H1 (cell line): ENCODE measurements at regions not wholly inside any gene's neighbourhood (a gene's known extent, or its start where the extent isn't known, plus 50 kb on each side); places are given as distances from the start of the nearest gene placed in this dataset.

Experiments
- CTCF ChIA-PET: fragments of 300-600 bp; sonication (Branson Sonifier 250); formaldehyde crosslinking; loops from one replicate; lab custom pipeline; 2021; ENCODE audit not compliant: partially characterized antibody; lab: Charles Lee
- POLR2A ChIA-PET: fragments of 300-600 bp; sonication (Branson Sonifier 250); formaldehyde crosslinking; loops from one replicate; lab custom pipeline; 2021; ENCODE audit warnings: inconsistent platforms; ENCODE audit not compliant: partially characterized antibody; lab: Charles Lee
- DNase-seq, 2 experiments: peaks; one replicate each; pipeline versions ENCODE4 v3.0.0 to v3.0.0-alpha.2; 2010 to 2022; ENCODE audit warnings: low spot score in 2 of 2, low read depth in 1 of 2, mixed read lengths in 1 of 2
- FAIRE-seq: peaks from 2 replicates; lab custom pipeline; 2011; peaks lifted over from hg19 to GRCh38; lab: Jason Lieb, UNC
- H2AFZ ChIP-seq: 2 replicates; pipeline ENCODE4 v1.8.1; 2012; ENCODE audit warnings: low read length, inconsistent platforms
- H2AK5ac ChIP-seq: 2 replicates; pipeline ENCODE4 v1.6.1; 2013; ENCODE audit warnings: low read depth, low read length
- H2BK120ac ChIP-seq: replicated peaks from 2 replicates; pipeline ENCODE3; 2013; ENCODE audit warnings: low read depth, low read length, inconsistent platforms
- H2BK12ac ChIP-seq: 2 replicates; pipeline ENCODE4 v1.6.1; 2013; ENCODE audit warnings: low read depth, low read length
- H2BK15ac ChIP-seq: 2 replicates; pipeline ENCODE4 v1.6.1; 2013; ENCODE audit warnings: low read length
- H2BK20ac ChIP-seq: 2 replicates; pipeline ENCODE4 v1.6.1; 2013; ENCODE audit warnings: low read length
- H2BK5ac ChIP-seq: 2 replicates; pipeline ENCODE4 v1.6.1; 2013; ENCODE audit warnings: low read depth, low read length
- H3K14ac ChIP-seq: 2 replicates; pipeline ENCODE4 v1.6.1; 2013; ENCODE audit warnings: inconsistent platforms; ENCODE audit not compliant: insufficient read length
- H3K18ac ChIP-seq: 2 replicates; pipeline ENCODE4 v1.6.1; 2013; ENCODE audit warnings: low read length; ENCODE audit errors: extremely low read depth
- H3K23ac ChIP-seq: 2 replicates; pipeline ENCODE4 v1.6.1; 2013; ENCODE audit warnings: inconsistent platforms; ENCODE audit not compliant: insufficient read length
- H3K23me2 ChIP-seq: 2 replicates; pipeline ENCODE4 v1.6.1; 2013; ENCODE audit warnings: low read depth, low read length
- H3K27ac ChIP-seq: 2 replicates; pipeline ENCODE4 v1.6.1; 2011; ENCODE audit warnings: low read depth, low read length, inconsistent platforms
- H3K27me3 ChIP-seq, 4 experiments: replicated peaks in 1 of 4; 1 replicate in 1 of 4; 2 replicates in 3 of 4; pipeline versions ENCODE4 v1.6.1 to v1.8.1; 2011 to 2013; ENCODE audit warnings: low read length in 3 of 4, mild to moderate bottlenecking in 3 of 4, inconsistent platforms in 2 of 4, mixed read lengths in 2 of 4, moderate library complexity in 1 of 4; ENCODE audit not compliant: control insufficient read depth in 3 of 4, insufficient read depth in 3 of 4; ENCODE audit errors: extremely low read depth in 1 of 4
- H3K36me3 ChIP-seq, 4 experiments: 2 replicates each; pipeline versions ENCODE4 v1.6.1 to v1.8.1; 2011 to 2013; ENCODE audit warnings: mild to moderate bottlenecking in 4 of 4, low read length in 3 of 4, moderate library complexity in 2 of 4, control low read depth in 1 of 4, inconsistent platforms in 1 of 4; ENCODE audit not compliant: insufficient read depth in 4 of 4, control insufficient read depth in 2 of 4
- H3K4ac ChIP-seq: replicated peaks from 2 replicates; pipeline ENCODE3; 2013; ENCODE audit warnings: low read length, low read depth, mixed read lengths, inconsistent platforms; ENCODE audit not compliant: insufficient read length
- H3K4me1 ChIP-seq, 4 experiments: replicated peaks in 1 of 4; 1 replicate in 1 of 4; 2 replicates in 3 of 4; pipeline versions ENCODE4 v1.6.1 to v1.8.1; 2011 to 2013; ENCODE audit warnings: low read length in 3 of 4, inconsistent platforms in 2 of 4, mixed read lengths in 1 of 4; ENCODE audit not compliant: insufficient read depth in 4 of 4, control insufficient read depth in 3 of 4
- H3K4me2 ChIP-seq, 2 experiments: 2 replicates each; pipeline versions ENCODE4 v1.6.1 to v1.8.1; 2011 to 2013; ENCODE audit warnings: low read depth in 2 of 2, low read length in 2 of 2, control low read depth in 1 of 2, inconsistent platforms in 1 of 2, mild to moderate bottlenecking in 1 of 2; ENCODE audit not compliant: insufficient read depth in 1 of 2
- H3K4me3 ChIP-seq, 4 experiments: fragments of 200-600, 300-600 bp in 1 of 4; sonication (generic), shearing (Covaris generic), sonication (Bioruptor Twin) in 1 of 4; 2 replicates each; pipeline versions ENCODE4 v1.5.1 to v1.8.1; 2011 to 2016; ENCODE audit warnings: low read length in 4 of 4, low read depth in 3 of 4, control low read depth in 2 of 4, inconsistent platforms in 2 of 4, mild to moderate bottlenecking in 2 of 4, mixed read lengths in 1 of 4, moderate library complexity in 1 of 4; ENCODE audit not compliant: insufficient read depth in 2 of 4; ENCODE audit errors: extremely low read depth in 1 of 4
- H3K56ac ChIP-seq: replicated peaks from 2 replicates; pipeline ENCODE3; 2013; ENCODE audit warnings: low read depth, mild to moderate bottlenecking, mixed read lengths, low read length, inconsistent platforms; ENCODE audit not compliant: insufficient read length
- H3K79me1 ChIP-seq: 2 replicates; pipeline ENCODE4 v1.6.1; 2013; ENCODE audit warnings: low read depth, low read length, control low read depth
- H3K79me2 ChIP-seq, 2 experiments: 2 replicates each; pipeline versions ENCODE4 v1.6.1 to v1.8.1; 2012 to 2013; ENCODE audit warnings: low read length in 2 of 2, mild to moderate bottlenecking in 2 of 2, inconsistent platforms in 1 of 2; ENCODE audit not compliant: insufficient read depth in 2 of 2, control insufficient read depth in 1 of 2
- H3K9ac ChIP-seq, 4 experiments: replicated peaks in 1 of 4; 1 replicate in 1 of 4; 2 replicates in 3 of 4; pipeline versions ENCODE4 v1.6.1 to v1.8.1; 2011 to 2013; ENCODE audit warnings: low read depth in 3 of 4, low read length in 3 of 4, control low read depth in 2 of 4, mild to moderate bottlenecking in 2 of 4, moderate library complexity in 2 of 4, inconsistent platforms in 1 of 4; ENCODE audit errors: extremely low read depth in 1 of 4
- H3K9me3 ChIP-seq, 2 experiments: 2 replicates each; pipeline versions ENCODE4 v1.6.1 to v1.8.1; 2012 to 2013; ENCODE audit warnings: mild to moderate bottlenecking in 2 of 2, moderate library complexity in 2 of 2, control low read depth in 1 of 2, inconsistent platforms in 1 of 2, low read depth in 1 of 2, low read length in 1 of 2, mixed read lengths in 1 of 2; ENCODE audit not compliant: insufficient read depth in 2 of 2
- H4K20me1 ChIP-seq, 2 experiments: replicated peaks in 1 of 2; 2 replicates each; pipeline versions ENCODE3 to v1.8.1; 2011 to 2013; ENCODE audit warnings: inconsistent platforms in 2 of 2, low read length in 2 of 2, mild to moderate bottlenecking in 1 of 2; ENCODE audit not compliant: insufficient read depth in 2 of 2, control insufficient read depth in 1 of 2
- H4K5ac ChIP-seq: 2 replicates; pipeline ENCODE4 v1.6.1; 2013; ENCODE audit warnings: low read length, low read depth, mixed read lengths, inconsistent platforms; ENCODE audit not compliant: insufficient read length
- H4K8ac ChIP-seq: 2 replicates; pipeline ENCODE4 v1.8.0; 2013; ENCODE audit warnings: mild to moderate bottlenecking, moderate library complexity, low read length, inconsistent platforms; ENCODE audit not compliant: insufficient read depth; ENCODE audit errors: extremely low read depth
- H4K91ac ChIP-seq: replicated peaks from 2 replicates; pipeline ENCODE3; 2013; ENCODE audit warnings: low read length, mixed read lengths, inconsistent platforms; ENCODE audit not compliant: insufficient read length
- CBX5 ChIP-seq: fragments of 300-800, 300-1000 bp; sonication (generic); IDR thresholded peaks from 2 replicates; pipeline ENCODE4 v1.7.1; 2016; ENCODE audit warnings: antibody characterized with exemption, low read length, low read depth
- SP4 ChIP-seq: IDR thresholded peaks from 2 replicates; pipeline ENCODE4 v1.6.1; 2012; ENCODE audit warnings: low read length, inconsistent platforms
- TAF7 ChIP-seq: optimal IDR thresholded peaks from 2 replicates; pipeline ENCODE3; 2011; ENCODE audit warnings: low read depth, mild to moderate bottlenecking, inconsistent platforms, low read length, moderate library complexity, borderline replicate concordance
- WGBS, 2 experiments: shearing (Covaris generic) in 1 of 2; methylation state at CpG; one replicate each; pipeline versions ENCODE4 v1.1.6 to v1.1.7; 2013 to 2015; ENCODE audit warnings: low lambda C conversion rate in 2 of 2, mixed read lengths in 2 of 2, inconsistent platforms in 1 of 2, low coverage in 1 of 2, missing lambda C conversion rate in 1 of 2; ENCODE audit not compliant: insufficient replicate concordance in 2 of 2, insufficient coverage in 1 of 2, insufficient read length in 1 of 2; ENCODE audit errors: extremely low coverage in 1 of 2, missing lambda C conversion rate in 1 of 2; 5-methylcytosine and 5-hydroxymethylcytosine counted together

DNA sequence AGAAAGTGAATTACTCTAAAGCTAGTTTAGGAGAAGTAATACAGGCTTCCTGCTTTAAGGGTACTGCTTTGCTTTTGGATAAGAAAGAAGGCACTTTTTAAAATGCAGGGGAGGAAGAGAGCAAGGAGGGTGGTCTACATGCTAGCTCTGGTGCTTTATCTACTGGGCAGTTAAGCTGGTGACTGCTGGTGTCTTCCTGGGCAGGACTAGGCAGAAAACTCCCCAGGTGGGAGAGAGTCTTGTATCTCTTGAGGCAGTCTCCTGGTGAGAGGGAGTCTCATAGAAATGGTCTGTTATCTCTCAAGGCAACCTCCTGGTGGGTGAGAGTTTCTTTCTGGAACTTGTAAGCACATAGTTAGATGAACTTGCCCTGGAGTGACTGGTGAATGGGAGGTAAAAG is 953.9 kb upstream of the GOT2 start (continued):
- TF ChIP-seq SP4, result no peak

DNA sequence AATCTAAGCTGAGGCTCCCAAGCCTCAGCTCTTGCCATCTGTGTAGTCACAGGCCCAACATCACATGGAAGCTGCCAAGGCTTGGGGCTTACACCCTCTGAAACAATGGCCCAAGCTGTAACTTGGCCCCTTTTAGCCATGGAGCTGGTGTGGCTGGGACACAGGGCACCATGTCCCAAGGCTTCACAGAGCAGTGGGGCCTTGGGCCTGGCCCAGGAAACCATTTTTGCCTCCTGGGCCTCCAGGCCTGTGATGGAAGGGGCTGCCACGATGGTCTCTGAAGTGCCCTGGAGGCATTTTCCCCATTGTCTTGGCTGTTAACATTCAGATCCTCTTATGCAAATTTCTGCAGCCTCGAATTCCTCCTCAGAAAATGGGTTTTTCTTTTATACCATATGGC is 952.3 kb upstream of the GOT2 start:
- peaks cover 14 to 23% of the 10 kb centered on the region in 2 experiments for H3K9me3 ChIP-seq
- peaks cover 0 to 8% (median 1%) of the 10 kb centered on the region in 4 experiments; a peak in 2 of 8 replicates for H3K36me3 ChIP-seq
- no peak overlapping the region for H3K56ac ChIP-seq
- 97% methylated on average over 2 of the region's 2 CpGs; no CpG with 5 or more reads in 1 of the 2 experiments for WGBS, 2 experiments
- H3K27ac ChIP-seq, result no peak overlapping the region
- DNase-seq (no peak), FAIRE-seq (no peak)
- peaks cover 3 to 8% (median 6%) of the 10 kb centered on the region in 4 experiments; a peak in 4 of 7 replicates for H3K4me1 ChIP-seq
- H3K23me2 ChIP-seq, result no peaks in the 10 kb centered on the region
- H2BK12ac ChIP-seq, result no peak overlapping the region
- no peak overlapping the region for H3K4me3 ChIP-seq
- H2BK120ac ChIP-seq, result no peak overlapping the region
- no peak overlapping the region for H4K8ac ChIP-seq
- no peak overlapping the region for H3K4me2 ChIP-seq
- no peak overlapping the region for H2BK15ac ChIP-seq
- no peaks in the 10 kb centered on the region for H3K27me3 ChIP-seq
- CTCF ChIA-PET, result no interaction called here
- no peak overlapping the region for H2BK5ac ChIP-seq
- TF ChIP-seq CBX5 (0 out of 2 replicates have a peak, but pooled peaks have one; percentile 35), TAF7 (no peak)
- no peak overlapping the region for H3K18ac ChIP-seq
- H3K9ac ChIP-seq, result no peak overlapping the region
- no peak overlapping the region for H2AK5ac ChIP-seq
- no peak overlapping the region for H2BK20ac ChIP-seq
- H2AFZ ChIP-seq, result no peak overlapping the region
- H4K91ac ChIP-seq, result no peak overlapping the region
- H3K4ac ChIP-seq, result no peak overlapping the region
- no peaks in the 10 kb centered on the region for H3K79me1 ChIP-seq
- no peaks in the 10 kb centered on the region for H3K79me2 ChIP-seq
- H3K23ac ChIP-seq, result no peak overlapping the region
- no peak overlapping the region for H3K14ac ChIP-seq
- H4K20me1 ChIP-seq, result no peaks in the 10 kb centered on the region
- POLR2A ChIA-PET, result no interaction called here
- no peak overlapping the region for H4K5ac ChIP-seq
